Common myeloid progenitor, CD34-positive (primary cell): ENCODE measurements at regions not wholly inside any gene's neighbourhood (a gene's known extent, or its start where the extent isn't known, plus 50 kb on each side); places are given as distances from the start of the nearest gene placed in this dataset.

Experiments used
- CTCF ChIA-PET: fragments of 350-600 bp; sonication (Branson Sonifier 250); formaldehyde crosslinking; loops from one replicate; lab custom pipeline; 2021; ENCODE audit warnings: antibody characterized with exemption; lab: Charles Lee
- POLR2A ChIA-PET: fragments of 350-600 bp; sonication (Branson Sonifier 250); formaldehyde crosslinking; loops from one replicate; lab custom pipeline; 2021; ENCODE audit warnings: antibody characterized with exemption; lab: Charles Lee
- DNase-seq, 3 donors: peaks; one replicate each; pipeline versions ENCODE4 v3.0.0 to v3.0.0-alpha.2; 2013
- H3K27ac ChIP-seq, 2 experiments: 1 replicate in 1 of 2; 2 replicates in 1 of 2; pipeline ENCODE4 v1.7.0; 2013; ENCODE audit warnings: inconsistent platforms in 2 of 2, low read length in 2 of 2, mild to moderate bottlenecking in 2 of 2, low read depth in 1 of 2, moderate library complexity in 1 of 2; ENCODE audit not compliant: severe bottlenecking in 2 of 2, insufficient read depth in 1 of 2, poor library complexity in 1 of 2
- H3K27me3 ChIP-seq, 5 experiments: replicated peaks in 2 of 5; 1 replicate in 3 of 5; 2 replicates in 2 of 5; pipeline versions ENCODE4 v1.6.1 to v1.7.0; 2013; ENCODE audit warnings: low read length in 4 of 5, mild to moderate bottlenecking in 2 of 5, moderate library complexity in 2 of 5, inconsistent platforms in 1 of 5; ENCODE audit not compliant: insufficient read depth in 5 of 5, control insufficient read depth in 4 of 5
- H3K36me3 ChIP-seq, 4 experiments: 1 replicate in 2 of 4; 2 replicates in 2 of 4; pipeline versions ENCODE4 v1.6.1 to v1.7.0; 2013; ENCODE audit warnings: low read length in 3 of 4, control low read depth in 1 of 4, mild to moderate bottlenecking in 1 of 4; ENCODE audit not compliant: control insufficient read depth in 4 of 4, insufficient read depth in 4 of 4
- H3K4me1 ChIP-seq, 4 experiments: 1 replicate in 3 of 4; 2 replicates in 1 of 4; pipeline versions ENCODE4 v1.6.1 to v1.7.1; 2013; ENCODE audit warnings: low read length in 3 of 4, mild to moderate bottlenecking in 3 of 4, control low read depth in 1 of 4, inconsistent platforms in 1 of 4, moderate library complexity in 1 of 4; ENCODE audit not compliant: control insufficient read depth in 4 of 4, insufficient read depth in 4 of 4; ENCODE audit errors: control extremely low read depth in 1 of 4
- H3K4me3 ChIP-seq, 7 experiments: 1 replicate in 4 of 7; 2 replicates in 3 of 7; pipeline versions ENCODE4 v1.5.1 to v1.7.0; 2013; ENCODE audit warnings: mild to moderate bottlenecking in 7 of 7, low read length in 6 of 7, moderate library complexity in 6 of 7, inconsistent platforms in 2 of 7, low read depth in 2 of 7, control low read depth in 1 of 7; ENCODE audit not compliant: insufficient read depth in 4 of 7, control insufficient read depth in 1 of 7; ENCODE audit errors: extremely low read depth in 1 of 7
- H3K9me3 ChIP-seq, 5 experiments: 1 replicate in 4 of 5; 2 replicates in 1 of 5; pipeline versions ENCODE4 v1.6.1 to v1.7.1; 2013; ENCODE audit warnings: low read length in 4 of 5, mild to moderate bottlenecking in 2 of 5, inconsistent platforms in 1 of 5, low read depth in 1 of 5, moderate library complexity in 1 of 5; ENCODE audit not compliant: control insufficient read depth in 4 of 5, insufficient read depth in 2 of 5; ENCODE audit errors: control extremely low read depth in 1 of 5
- WGBS: methylation state at CpG from one replicate; pipeline ENCODE4 v1.1.5; 2013; ENCODE audit not compliant: insufficient coverage; 5-methylcytosine and 5-hydroxymethylcytosine counted together

DNA sequence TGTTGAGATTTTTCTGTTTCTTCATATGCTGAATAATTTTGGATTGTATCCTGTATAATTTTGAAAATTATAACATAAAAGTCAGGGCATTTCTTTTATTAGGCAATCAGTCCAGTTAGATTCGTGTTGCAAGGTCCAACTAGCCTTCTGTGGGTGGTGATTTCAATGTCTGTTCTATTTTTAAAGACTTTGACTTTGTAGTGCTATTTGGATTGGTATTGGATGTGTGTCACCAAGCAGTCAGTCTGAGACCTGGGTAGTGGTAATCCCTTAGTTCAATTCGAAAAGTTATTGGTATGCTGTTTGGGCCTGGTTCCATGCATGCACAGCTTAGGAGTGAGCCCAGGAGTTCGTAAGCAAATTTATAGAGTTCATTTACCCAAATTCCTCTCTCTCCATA is 82.2 kb downstream of the EPDR1 start:
- Histone ChIP-seq H3K27ac (no peak overlapping the region), H3K4me3 (no peak overlapping the region), H3K27me3 (no peaks in the 10 kb centered on the region), H3K4me1 (no peaks in the 10 kb centered on the region), H3K36me3 (no peaks in the 10 kb centered on the region), H3K9me3 (peaks cover 0 to 2% (median 0%) of the 10 kb centered on the region in 5 experiments)
- CTCF ChIA-PET: no interaction called here
- DNase-seq: no peak
- WGBS: 100% methylated on average over 2 of the region's 3 CpGs
- POLR2A ChIA-PET: no interaction called here

DNA sequence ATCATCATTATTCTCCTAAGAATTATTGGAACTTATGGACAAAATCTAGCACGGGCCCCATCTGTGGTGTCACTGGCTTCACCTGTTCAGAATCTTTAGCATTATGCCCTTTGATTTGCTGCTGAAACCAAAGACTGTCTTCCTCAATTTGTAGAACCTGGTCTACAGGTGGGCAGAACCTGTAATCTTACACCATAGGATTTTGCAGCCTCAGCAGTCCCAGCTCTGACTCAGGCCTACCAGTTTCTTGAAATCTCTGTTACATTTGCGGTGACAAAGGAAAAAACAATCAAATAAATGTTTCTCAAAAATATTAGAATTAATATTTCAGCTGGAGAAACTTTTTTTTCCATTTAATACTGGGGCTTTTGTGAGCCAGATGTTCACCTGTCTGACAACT is 86.1 kb downstream of the EPDR1 start:
- Histone ChIP-seq H3K4me3 (no peak overlapping the region), H3K36me3 (no peaks in the 10 kb centered on the region), H3K4me1 (no peaks in the 10 kb centered on the region), H3K27me3 (no peaks in the 10 kb centered on the region), H3K9me3 (peaks cover 0 to 11% (median 0%) of the 10 kb centered on the region in 5 experiments), H3K27ac (no peak overlapping the region)
- DNase-seq: no peak
- 100% methylated on average over 1 of the region's 2 CpGs for WGBS
- POLR2A ChIA-PET: no interaction called here
- CTCF ChIA-PET: no interaction called here

DNA sequence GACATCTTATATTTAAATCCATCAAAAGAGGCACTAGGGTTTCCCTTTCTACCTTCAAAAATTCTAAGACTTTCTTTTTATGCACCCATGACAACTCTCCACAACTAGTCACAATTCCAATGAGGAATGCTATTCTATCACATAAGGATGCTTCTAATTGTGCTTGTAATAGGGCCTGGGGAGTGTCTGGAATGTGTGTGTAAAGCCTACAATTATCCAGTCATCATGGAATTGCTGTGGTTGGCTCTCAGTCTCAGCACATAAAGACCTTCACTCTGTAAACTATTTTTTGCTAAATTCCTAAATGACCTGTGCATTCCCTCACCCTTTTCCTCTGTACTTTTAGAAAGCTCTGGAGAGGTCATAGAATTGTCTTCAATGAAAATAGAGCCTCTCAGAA is 86.7 kb downstream of the EPDR1 start:
- POLR2A ChIA-PET: no interaction called here
- Histone ChIP-seq H3K27me3 (no peaks in the 10 kb centered on the region), H3K27ac (no peak overlapping the region), H3K4me1 (no peaks in the 10 kb centered on the region), H3K36me3 (no peaks in the 10 kb centered on the region), H3K9me3 (peaks cover 0 to 11% (median 0%) of the 10 kb centered on the region in 5 experiments), H3K4me3 (no peak overlapping the region)
- CTCF ChIA-PET: interaction anchor here (0.9 kb wide), 1 partner anchor 53 kb away, joined by 3 read pairs; no protein-coding TSS in a partner anchor
- no peak for DNase-seq

DNA sequence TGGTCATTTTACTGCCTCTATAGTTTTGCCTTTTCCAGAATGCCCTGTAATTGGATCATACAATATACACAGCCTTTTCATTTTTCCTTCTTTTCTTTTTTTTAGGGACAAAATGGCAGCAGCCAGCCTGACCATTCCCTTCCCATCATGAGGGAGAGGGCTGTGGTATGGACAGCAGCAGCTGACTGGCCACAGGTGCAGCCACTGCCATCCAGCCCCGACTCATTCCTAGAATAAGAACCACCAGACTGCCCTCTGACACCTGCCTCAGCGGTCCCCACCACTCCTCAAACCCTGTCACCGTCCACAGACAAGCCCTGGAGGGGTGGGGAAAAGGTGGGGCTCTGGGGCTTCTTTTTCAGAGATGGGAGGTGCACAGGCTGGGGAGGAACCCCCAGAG is 92.8 kb downstream of the EPDR1 start:
- Histone ChIP-seq H3K4me1 (no peaks in the 10 kb centered on the region), H3K36me3 (no peaks in the 10 kb centered on the region), H3K27ac (no peak overlapping the region), H3K9me3 (peaks cover 0 to 11% (median 0%) of the 10 kb centered on the region in 5 experiments), H3K4me3 (no peak overlapping the region), H3K27me3 (no peaks in the 10 kb centered on the region)
- CTCF ChIA-PET: interaction anchor here (0.5 kb wide), 1 partner anchor 41 kb away, joined by 3 read pairs; no protein-coding TSS in a partner anchor
- 80% methylated on average over 1 of the region's 3 CpGs for WGBS
- POLR2A ChIA-PET: no interaction called here
- no peak for DNase-seq

DNA sequence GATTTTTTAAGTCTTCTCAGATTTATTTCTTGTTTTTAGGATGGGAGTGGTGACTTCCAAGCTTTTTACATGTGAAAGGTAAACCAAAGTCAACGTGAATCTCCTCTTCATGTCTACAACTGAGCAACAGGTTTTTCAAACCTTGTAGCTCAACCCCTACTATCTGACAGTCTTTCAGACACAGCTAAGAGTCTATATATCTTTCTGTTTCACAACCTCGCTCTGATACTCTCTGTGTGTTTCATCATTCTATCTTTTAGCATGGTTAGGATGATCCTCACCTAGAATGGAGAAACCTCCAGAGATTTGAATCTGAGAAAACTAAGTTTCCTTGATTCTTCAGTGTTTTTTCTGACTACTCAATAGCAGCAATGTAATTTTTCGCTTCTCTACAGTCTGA is 96.1 kb downstream of the EPDR1 start:
- no peaks in the 10 kb centered on the region for H3K9me3 ChIP-seq
- WGBS: 90% methylated on average over 2 of the region's 3 CpGs
- H3K27me3 ChIP-seq: no peaks in the 10 kb centered on the region
- ChIA-PET CTCF (no interaction called here), POLR2A (no interaction called here)
- no peak overlapping the region for H3K4me3 ChIP-seq
- H3K4me1 ChIP-seq: peaks cover 0 to 28% (median 12%) of the 10 kb centered on the region in 4 experiments
- DNase-seq: no peak
- H3K36me3 ChIP-seq: no peaks in the 10 kb centered on the region
- no peak overlapping the region for H3K27ac ChIP-seq

DNA sequence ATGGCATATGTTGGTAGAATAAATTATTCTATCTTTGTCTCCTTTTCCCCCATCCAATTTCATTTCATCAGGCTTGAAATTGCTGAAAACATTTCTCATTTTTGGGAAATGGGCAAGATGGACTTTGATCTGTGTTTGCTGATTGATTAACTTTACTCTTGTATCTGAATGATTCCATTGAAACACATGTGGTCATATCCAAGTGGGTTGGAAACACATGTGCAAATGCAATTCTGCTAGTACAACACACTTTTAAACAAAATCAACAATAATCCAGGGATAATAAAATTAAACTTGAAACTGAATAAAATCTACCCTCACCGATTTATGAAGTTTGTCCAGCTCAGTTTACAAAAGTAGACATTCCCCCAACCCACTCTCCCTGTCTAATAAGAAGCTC is 96.9 kb downstream of the EPDR1 start:
- CTCF ChIA-PET: no interaction called here
- Histone ChIP-seq H3K27me3 (no peaks in the 10 kb centered on the region), H3K9me3 (no peaks in the 10 kb centered on the region), H3K36me3 (no peaks in the 10 kb centered on the region), H3K4me1 (peaks cover 0 to 28% (median 12%) of the 10 kb centered on the region in 4 experiments), H3K4me3 (no peak overlapping the region), H3K27ac (no peak overlapping the region)
- DNase-seq: no peak
- no CpG with 5 or more reads among the region's 1 CpG for WGBS
- POLR2A ChIA-PET: no interaction called here

DNA sequence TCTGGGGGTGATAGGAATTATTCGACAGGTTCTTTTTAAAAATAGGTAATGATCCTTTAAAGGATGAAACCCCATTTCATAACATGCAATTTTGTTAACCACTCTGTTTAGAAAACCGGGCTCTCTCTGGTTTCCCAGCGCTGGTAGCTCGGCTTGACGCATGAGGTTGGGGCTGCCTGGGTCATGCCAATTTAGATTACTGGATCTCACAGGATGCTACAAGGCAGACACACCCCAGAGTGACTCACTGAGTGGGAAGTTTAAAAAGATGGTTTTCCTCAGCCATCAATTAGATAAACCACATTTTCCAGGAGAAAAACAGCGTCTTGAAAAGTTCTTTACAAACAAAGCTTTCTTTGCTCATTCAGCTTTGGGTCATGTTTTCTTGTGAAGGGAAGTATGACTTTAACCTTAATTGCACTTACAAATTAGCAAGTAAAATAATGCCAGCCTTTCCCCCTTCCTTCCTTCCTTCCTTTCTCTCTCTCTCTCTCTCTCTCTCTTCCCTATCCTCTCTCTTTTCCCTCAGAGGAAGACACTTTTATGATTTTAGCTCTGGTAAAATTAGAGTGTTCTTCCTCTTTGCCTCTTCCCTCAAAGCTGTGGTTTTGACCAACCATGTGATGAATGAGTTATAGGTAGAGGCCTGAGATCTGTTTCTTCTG is 99.8 kb downstream of the EPDR1 start:
- DNase-seq: peak; percentile 9 to 53 (median 38)
- Histone ChIP-seq H3K36me3 (no peaks in the 10 kb centered on the region), H3K4me3 (no peak overlapping the region), H3K9me3 (no peaks in the 10 kb centered on the region), H3K27me3 (no peaks in the 10 kb centered on the region), H3K4me1 (peaks cover 0 to 28% (median 12%) of the 10 kb centered on the region in 4 experiments), H3K27ac (no peak overlapping the region)
- CTCF ChIA-PET: interaction anchor here (0.8 to 1.2 kb wide), 3 partner anchors 101 to 416 kb away, joined by 3 read pairs; no protein-coding TSS in a partner anchor
- POLR2A ChIA-PET: interaction anchor here (1.0 kb wide), 2 partner anchors 12 to 22 kb away, joined by 3 read pairs; no protein-coding TSS in a partner anchor
- WGBS: 58% methylated on average over 2 of the region's 6 CpGs
